ENCODE measurements at regions not wholly inside any gene's neighbourhood (a gene's known extent, or its start where the extent isn't known, plus 50 kb on each side); places are given as distances from the start of the nearest gene placed in this dataset.
A peak's percentile ranks its signal among the peaks of the same experiment; 100 is the strongest.

- peaks cover 14% of the 10 kb centered on the region for H3K4me1 ChIP-seq (ENCODE audit: low read depth)
- TF ChIP-seq CTCF (IDR thresholded peaks at IDR 0.05; ENCODE audit: low read depth, low read length), result no peak
- no peak for DNase-seq (ENCODE audit: low read depth in 1 of 2, low spot score in 1 of 2)
- H3K4me3 ChIP-seq, result no peak overlapping the region
- H3K27ac ChIP-seq, result no peak overlapping the region
- H3K9me3 ChIP-seq (ENCODE audit: low read depth), result no peaks in the 10 kb centered on the region
- H3K36me3 ChIP-seq, result no peaks in the 10 kb centered on the region
- no peaks in the 10 kb centered on the region for H3K27me3 ChIP-seq
Measured at GRCh38 chr16:86846136-86846535, 267.8 kb downstream of the FOXL1 start.

- peaks cover 14% of the 10 kb centered on the region for H3K4me1 ChIP-seq (ENCODE audit: low read depth)
- H3K36me3 ChIP-seq, result no peaks in the 10 kb centered on the region
- no peaks in the 10 kb centered on the region for H3K27me3 ChIP-seq
- peak in 1 of 2 donors; percentile 30 for DNase-seq (ENCODE audit: low read depth in 1 of 2, low spot score in 1 of 2)
- H3K4me3 ChIP-seq, result no peak overlapping the region
- no peak for TF ChIP-seq CTCF (IDR thresholded peaks at IDR 0.05; ENCODE audit: low read depth, low read length)
- no peak overlapping the region for H3K27ac ChIP-seq
- H3K9me3 ChIP-seq (ENCODE audit: low read depth), result no peaks in the 10 kb centered on the region
Measured at GRCh38 chr16:86848821-86849220, 270.5 kb downstream of the FOXL1 start.

- Histone ChIP-seq H3K4me3 (no peak overlapping the region), H3K27me3 (no peaks in the 10 kb centered on the region), H3K9me3 (ENCODE audit: low read depth) (no peaks in the 10 kb centered on the region), H3K27ac (no peak overlapping the region), H3K4me1 (ENCODE audit: low read depth) (peaks cover 14% of the 10 kb centered on the region), H3K36me3 (no peaks in the 10 kb centered on the region)
- no peak for DNase-seq (ENCODE audit: low read depth in 1 of 2, low spot score in 1 of 2)
- TF ChIP-seq CTCF (IDR thresholded peaks at IDR 0.05; ENCODE audit: low read depth, low read length), result no peak
Measured at GRCh38 chr16:86850670-86851069, 272.3 kb downstream of the FOXL1 start.

- Histone ChIP-seq H3K4me3 (no peak overlapping the region), H3K27me3 (no peaks in the 10 kb centered on the region), H3K27ac (no peak overlapping the region), H3K36me3 (no peaks in the 10 kb centered on the region), H3K9me3 (ENCODE audit: low read depth) (no peaks in the 10 kb centered on the region), H3K4me1 (ENCODE audit: low read depth) (peaks cover 14% of the 10 kb centered on the region)
- TF ChIP-seq CTCF (IDR thresholded peaks at IDR 0.05; ENCODE audit: low read depth, low read length), result no peak
- DNase-seq (ENCODE audit: low read depth in 1 of 2, low spot score in 1 of 2), result no peak
Measured at GRCh38 chr16:86852135-86852534, 273.8 kb downstream of the FOXL1 start.

- TF ChIP-seq CTCF (IDR thresholded peaks at IDR 0.05; ENCODE audit: low read depth, low read length), result no peak
- Histone ChIP-seq H3K4me3 (no peak overlapping the region), H3K9me3 (ENCODE audit: low read depth) (no peaks in the 10 kb centered on the region), H3K27me3 (no peaks in the 10 kb centered on the region), H3K36me3 (no peaks in the 10 kb centered on the region), H3K27ac (no peak overlapping the region), H3K4me1 (ENCODE audit: low read depth) (peaks cover 4% of the 10 kb centered on the region)
- DNase-seq (ENCODE audit: low read depth in 1 of 2, low spot score in 1 of 2), result peak in 1 of 2 donors; percentile 10
Measured at GRCh38 chr16:86854058-86854621, 275.8 kb downstream of the FOXL1 start.

All from cardiac muscle cell (in vitro differentiated cells and primary cell).